ENCODE measurements at regions not wholly inside any gene's neighbourhood (a gene's known extent, or its start where the extent isn't known, plus 50 kb on each side); places are given as distances from the start of the nearest gene placed in this dataset.

GRCh38 chr10:130470286-130470685 lies 334.1 kb downstream of the GLRX3 start:
- no peak for DNase-seq

GRCh38 chr10:130470973-130471372 lies 334.8 kb downstream of the GLRX3 start:
- no peak for DNase-seq

GRCh38 chr10:130471486-130471885 lies 335.3 kb downstream of the GLRX3 start:
- no peak for DNase-seq

- no peak for DNase-seq
Measured at GRCh38 chr10:130472236-130472635, 336.0 kb downstream of the GLRX3 start.

- DNase-seq: no peak
Measured at GRCh38 chr10:130474591-130474990, 338.4 kb downstream of the GLRX3 start.

GRCh38 chr10:130477360-130477759 lies 341.2 kb downstream of the GLRX3 start:
- no peak for DNase-seq

- DNase-seq: no peak
Measured at GRCh38 chr10:130479146-130479545, 343.0 kb downstream of the GLRX3 start.

GRCh38 chr10:130479926-130480325 lies 343.7 kb downstream of the GLRX3 start:
- no peak for DNase-seq

- no peak for DNase-seq
Measured at GRCh38 chr10:130480491-130480890, 344.3 kb downstream of the GLRX3 start.

- DNase-seq: no peak
Measured at GRCh38 chr10:130481076-130481930, 345.1 kb downstream of the GLRX3 start.

GRCh38 chr10:130481936-130482335 lies 345.7 kb downstream of the GLRX3 start:
- DNase-seq: no peak

GRCh38 chr10:130483691-130484467 lies 347.7 kb downstream of the GLRX3 start:
- DNase-seq: no peak

- no peak for DNase-seq
Measured at GRCh38 chr10:130484468-130485180, 348.4 kb downstream of the GLRX3 start.

GRCh38 chr10:130485236-130485957 lies 349.2 kb downstream of the GLRX3 start:
- DNase-seq: no peak

GRCh38 chr10:130485958-130486895 lies 350.0 kb downstream of the GLRX3 start:
- no peak for DNase-seq

GRCh38 chr10:130486906-130487305 lies 350.7 kb downstream of the GLRX3 start:
- DNase-seq: no peak

- no peak for DNase-seq
Measured at GRCh38 chr10:130487566-130487965, 351.4 kb downstream of the GLRX3 start.

- DNase-seq: no peak
Measured at GRCh38 chr10:130489891-130490290, 353.7 kb downstream of the GLRX3 start.

GRCh38 chr10:130491011-130491692 lies 355.0 kb downstream of the GLRX3 start:
- DNase-seq: no peak

- no peak for DNase-seq
Measured at GRCh38 chr10:130491693-130492050, 355.5 kb downstream of the GLRX3 start.
